ENCODE measurements at regions not wholly inside any gene's neighbourhood (a gene's known extent, or its start where the extent isn't known, plus 50 kb on each side); places are given as distances from the start of the nearest gene placed in this dataset.

GRCh38 chr3:182214416-182214815 is 502.7 kb downstream of the SOX2 start:
- no peak for TF ChIP-seq POLR2AphosphoS5 (IDR thresholded peaks at IDR 0.05; ENCODE audit: low read depth, low read length)
- TF ChIP-seq POLR2A (IDR thresholded peaks at IDR 0.05; ENCODE audit: low read depth, low read length) = no peak
- no peak for TF ChIP-seq POU2F2 (IDR thresholded peaks at IDR 0.05; ENCODE audit: low read depth, low read length)
